Esophagus squamous epithelium (tissue), 5 donors: ENCODE measurements at regions not wholly inside any gene's neighbourhood (a gene's known extent, or its start where the extent isn't known, plus 50 kb on each side); places are given as distances from the start of the nearest gene placed in this dataset.

Source experiments
- DNase-seq: peaks from one replicate; lab custom pipeline; 2025; lab: John Stamatoyannopoulos, UW
- H3K27ac ChIP-seq, 4 donors: fragments of 200-600 bp; sonication (generic); one replicate each; pipeline ENCODE4 v1.5.1; 2016 to 2019; ENCODE audit warnings: mild to moderate bottlenecking in 1 of 4
- H3K27me3 ChIP-seq, 4 donors: fragments of 200-600 bp; sonication (generic); 1 replicate in 3 of 4; 2 replicates in 1 of 4; pipeline versions ENCODE4 v1.5.1 to v1.6.0; 2017 to 2021; ENCODE audit warnings: antibody characterized with exemption in 1 of 4
- H3K36me3 ChIP-seq, 3 donors: fragments of 200-600 bp; sonication (generic); one replicate each; pipeline ENCODE4 v1.5.1; 2016 to 2019
- H3K4me1 ChIP-seq, 3 donors: fragments of 200-600 bp; sonication (generic); one replicate each; pipeline ENCODE4 v1.5.1; 2017 to 2019
- H3K4me3 ChIP-seq, 4 donors: fragments of 200-600 bp; sonication (generic); 1 replicate in 3 of 4; 2 replicates in 1 of 4; pipeline ENCODE4 v1.5.1; 2016 to 2019; ENCODE audit warnings: mild to moderate bottlenecking in 2 of 4, moderate library complexity in 1 of 4
- H3K9me3 ChIP-seq, 3 donors: fragments of 200-600 bp; sonication (generic); one replicate each; pipeline ENCODE4 v1.5.1; 2016 to 2019
- CTCF ChIP-seq, 6 experiments: fragments of 450-650 bp in 4 of 6; fragments of 200-600 bp in 2 of 6; sonication (generic) in 2 of 6; IDR thresholded peaks; one replicate each; pipeline ENCODE4 v1.5.1; 2016 to 2019; ENCODE audit warnings: antibody characterized with exemption in 6 of 6, mild to moderate bottlenecking in 4 of 6, moderate library complexity in 4 of 6
- POLR2A ChIP-seq, 4 donors: fragments of 450-650 bp; IDR thresholded peaks; one replicate each; pipeline ENCODE4 v1.6.1; 2017; ENCODE audit warnings: antibody characterized with exemption in 4 of 4, mild to moderate bottlenecking in 4 of 4, moderate library complexity in 3 of 4
- WGBS, 2 donors: methylation state at CpG; one replicate each; pipeline ENCODE4 v1.1.5; 2018; 5-methylcytosine and 5-hydroxymethylcytosine counted together
- intact Hi-C: fragments of 100-400 bp; cut with DNase I; formaldehyde crosslinking; loops from one replicate; pipeline ENCODE4 v1.15.0; 2022
- donor health status: DM: yes; HTN: yes; CAD: no.

GRCh38 chr20:59461526-59461925 lies 142.8 kb upstream of the PHACTR3 start:
- H3K4me3 ChIP-seq, result no peak overlapping the region
- no peaks in the 10 kb centered on the region for H3K9me3 ChIP-seq
- H3K4me1 ChIP-seq, result no peaks in the 10 kb centered on the region
- no peak for DNase-seq
- no peak for TF ChIP-seq POLR2A (IDR thresholded peaks at IDR 0.05)
- no peak for TF ChIP-seq CTCF (IDR thresholded peaks at IDR 0.05)
- no peaks in the 10 kb centered on the region for H3K36me3 ChIP-seq
- intact Hi-C loops, result no loop called here
- no peak overlapping the region for H3K27ac ChIP-seq
- H3K27me3 ChIP-seq, result peaks cover 0 to 37% (median 0%) of the 10 kb centered on the region in 4 donors
- WGBS, 2 donors, result 73 to 83% methylated on average over 12 to 14 of the region's 14 CpGs

DNA sequence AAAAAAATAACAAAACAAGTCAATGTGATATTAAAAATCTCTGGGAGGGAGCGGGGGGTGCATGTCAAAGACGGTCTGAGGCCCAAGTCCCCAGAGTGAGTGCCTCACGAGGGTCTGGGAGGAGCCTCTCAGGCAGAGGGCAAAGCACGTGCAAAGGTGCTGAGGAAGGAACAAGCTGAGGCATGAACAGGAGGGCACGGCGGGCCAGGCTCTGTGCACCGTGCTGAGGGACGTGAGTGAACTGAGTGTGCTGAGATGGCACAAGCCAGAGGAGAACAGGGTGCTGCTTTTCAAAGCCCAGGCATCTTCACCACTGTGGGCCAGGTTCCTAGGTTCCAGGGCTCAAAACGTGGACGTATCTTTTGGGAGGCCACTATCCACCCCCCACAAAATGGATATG lies 142.1 kb upstream of the PHACTR3 start:
- no peaks in the 10 kb centered on the region for H3K9me3 ChIP-seq
- 42 to 57% methylated on average over 10 of the region's 10 CpGs for WGBS, 2 donors
- no peak overlapping the region for H3K27ac ChIP-seq
- peaks cover 0 to 30% (median 0%) of the 10 kb centered on the region in 4 donors for H3K27me3 ChIP-seq
- intact Hi-C loops, result no loop called here
- no peaks in the 10 kb centered on the region for H3K36me3 ChIP-seq
- H3K4me3 ChIP-seq, result no peak overlapping the region
- DNase-seq, result no peak
- no peaks in the 10 kb centered on the region for H3K4me1 ChIP-seq
- TF ChIP-seq CTCF (IDR thresholded peaks at IDR 0.05) (no peak), POLR2A (IDR thresholded peaks at IDR 0.05) (no peak)

DNA sequence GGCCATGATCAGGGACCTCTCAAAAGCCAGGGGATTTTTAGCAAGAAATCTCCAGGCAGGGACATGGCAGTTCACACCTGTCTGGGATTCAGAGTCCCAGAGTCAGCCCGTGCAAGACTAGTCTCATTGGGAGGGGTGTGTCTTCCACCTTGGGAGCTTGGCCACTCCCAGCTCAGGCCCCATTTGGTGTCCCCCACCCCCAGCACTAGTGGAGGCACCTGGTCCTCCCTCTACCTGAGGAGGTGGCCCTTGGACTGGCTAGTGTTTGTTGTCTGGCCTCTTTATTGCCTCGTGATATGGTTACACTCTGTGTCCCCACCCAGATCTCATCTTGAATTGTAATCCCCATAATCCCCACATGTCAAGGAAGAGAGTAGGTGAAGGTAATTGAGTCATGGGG lies 140.8 kb upstream of the PHACTR3 start:
- Histone ChIP-seq H3K9me3 (no peaks in the 10 kb centered on the region), H3K4me1 (no peaks in the 10 kb centered on the region), H3K27ac (no peak overlapping the region), H3K36me3 (no peaks in the 10 kb centered on the region), H3K27me3 (peaks cover 0 to 21% (median 0%) of the 10 kb centered on the region in 4 donors), H3K4me3 (no peak overlapping the region)
- intact Hi-C loops, result no loop called here
- no peak for DNase-seq
- WGBS, 2 donors, result 61 to 66% methylated on average over 2 of the region's 2 CpGs
- no peak for TF ChIP-seq CTCF (IDR thresholded peaks at IDR 0.05)
- TF ChIP-seq POLR2A (IDR thresholded peaks at IDR 0.05), result no peak

DNA sequence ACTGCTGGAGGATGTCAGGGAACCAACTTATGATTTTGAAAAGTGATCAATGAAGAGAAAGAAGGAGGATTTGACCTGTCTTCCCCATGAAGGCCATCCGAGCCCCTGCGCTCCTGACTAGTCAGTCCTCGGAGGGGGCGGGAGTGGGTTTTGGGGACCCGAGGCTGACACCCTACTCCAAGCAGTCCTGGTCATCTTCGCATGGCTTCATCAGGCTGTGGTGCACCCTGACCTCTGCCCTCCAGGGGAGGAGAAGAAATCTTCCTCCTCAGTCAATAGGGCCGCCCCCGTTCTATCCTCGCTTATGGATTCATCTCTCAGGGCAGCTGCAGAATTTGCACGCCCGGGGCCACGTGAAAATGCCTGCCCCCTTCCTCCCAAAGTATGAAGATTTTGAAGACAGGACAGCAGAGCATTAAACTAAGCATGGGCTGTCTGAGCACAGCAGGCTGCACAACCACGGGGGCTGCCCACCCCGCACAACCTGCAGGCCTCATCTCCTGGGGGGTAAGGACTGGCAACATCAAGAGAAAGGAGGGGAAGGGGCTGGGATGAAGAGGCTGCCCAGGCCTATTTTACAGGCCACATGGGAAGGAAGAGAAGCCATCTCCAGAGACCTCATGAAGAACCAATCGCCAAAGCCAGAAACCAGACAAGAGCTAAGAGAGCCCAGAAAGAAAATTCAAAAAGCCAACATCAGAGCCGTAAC lies 138.1 kb upstream of the PHACTR3 start:
- WGBS, 2 donors, result 86 to 91% methylated on average over 5 to 10 of the region's 16 CpGs
- Histone ChIP-seq H3K4me1 (no peaks in the 10 kb centered on the region), H3K4me3 (no peak overlapping the region), H3K27ac (no peak overlapping the region), H3K27me3 (peaks cover 0 to 23% (median 0%) of the 10 kb centered on the region in 4 donors), H3K36me3 (no peaks in the 10 kb centered on the region), H3K9me3 (no peaks in the 10 kb centered on the region)
- intact Hi-C loops, result no loop called here
- DNase-seq, result no peak
- TF ChIP-seq CTCF (IDR thresholded peaks at IDR 0.05) (no peak), POLR2A (IDR thresholded peaks at IDR 0.05) (no peak)

GRCh38 chr20:59468831-59469230 lies 135.5 kb upstream of the PHACTR3 start:
- H3K4me3 ChIP-seq, result no peak overlapping the region
- H3K4me1 ChIP-seq, result no peaks in the 10 kb centered on the region
- TF ChIP-seq POLR2A (IDR thresholded peaks at IDR 0.05) (no peak), CTCF (IDR thresholded peaks at IDR 0.05) (no peak)
- no peaks in the 10 kb centered on the region for H3K9me3 ChIP-seq
- no peaks in the 10 kb centered on the region for H3K36me3 ChIP-seq
- no peak for DNase-seq
- no peak overlapping the region for H3K27ac ChIP-seq
- 81% methylated on average over 3 of the region's 5 CpGs; no CpG with 5 or more reads in 1 of the 2 donors for WGBS, 2 donors
- peaks cover 0 to 28% (median 0%) of the 10 kb centered on the region in 4 donors for H3K27me3 ChIP-seq
- intact Hi-C loops, result no loop called here
